D721Med (cell line): ENCODE measurements at regions not wholly inside any gene's neighbourhood (a gene's known extent, or its start where the extent isn't known, plus 50 kb on each side); places are given as distances from the start of the nearest gene placed in this dataset.

Source experiments
- DNase-seq: peaks from one replicate; pipeline ENCODE4 v3.0.0; 2011; ENCODE audit warnings: low spot score; ENCODE audit not compliant: insufficient read length
- FAIRE-seq: peaks from 2 replicates; lab custom pipeline; 2011; peaks lifted over from hg19 to GRCh38; lab: Jason Lieb, UNC
- TF ChIP-seq, protein P1 (sequence below): IDR thresholded peaks from 2 replicates; pipeline ENCODE4 v1.5.1; 2012; ENCODE audit warnings: mild to moderate bottlenecking, control low read depth; ENCODE audit not compliant: insufficient read depth; ENCODE audit errors: missing control alignments

DNA sequence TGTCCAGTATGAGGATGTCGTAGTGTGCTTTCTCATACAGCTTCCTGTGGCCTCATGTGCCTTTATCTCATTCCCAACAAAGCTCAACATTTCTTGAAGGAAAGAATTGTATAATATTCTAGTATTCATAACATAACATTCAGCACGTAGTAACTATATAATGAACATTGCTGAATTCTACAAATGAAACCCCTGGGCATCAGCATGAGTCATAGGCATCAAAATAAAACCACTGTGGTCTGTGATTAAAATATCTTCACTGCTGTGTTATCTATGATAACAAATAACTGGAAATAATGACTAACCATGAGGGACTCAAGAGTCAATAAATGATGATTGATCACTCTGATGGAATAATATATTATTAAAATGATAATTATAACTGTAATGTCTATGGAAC is 255.2 kb downstream of the EMP1 start:
- TF ChIP-seq, protein P1, sequence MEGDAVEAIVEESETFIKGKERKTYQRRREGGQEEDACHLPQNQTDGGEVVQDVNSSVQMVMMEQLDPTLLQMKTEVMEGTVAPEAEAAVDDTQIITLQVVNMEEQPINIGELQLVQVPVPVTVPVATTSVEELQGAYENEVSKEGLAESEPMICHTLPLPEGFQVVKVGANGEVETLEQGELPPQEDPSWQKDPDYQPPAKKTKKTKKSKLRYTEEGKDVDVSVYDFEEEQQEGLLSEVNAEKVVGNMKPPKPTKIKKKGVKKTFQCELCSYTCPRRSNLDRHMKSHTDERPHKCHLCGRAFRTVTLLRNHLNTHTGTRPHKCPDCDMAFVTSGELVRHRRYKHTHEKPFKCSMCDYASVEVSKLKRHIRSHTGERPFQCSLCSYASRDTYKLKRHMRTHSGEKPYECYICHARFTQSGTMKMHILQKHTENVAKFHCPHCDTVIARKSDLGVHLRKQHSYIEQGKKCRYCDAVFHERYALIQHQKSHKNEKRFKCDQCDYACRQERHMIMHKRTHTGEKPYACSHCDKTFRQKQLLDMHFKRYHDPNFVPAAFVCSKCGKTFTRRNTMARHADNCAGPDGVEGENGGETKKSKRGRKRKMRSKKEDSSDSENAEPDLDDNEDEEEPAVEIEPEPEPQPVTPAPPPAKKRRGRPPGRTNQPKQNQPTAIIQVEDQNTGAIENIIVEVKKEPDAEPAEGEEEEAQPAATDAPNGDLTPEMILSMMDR: no peak
- DNase-seq (no peak), FAIRE-seq (no peak)

DNA sequence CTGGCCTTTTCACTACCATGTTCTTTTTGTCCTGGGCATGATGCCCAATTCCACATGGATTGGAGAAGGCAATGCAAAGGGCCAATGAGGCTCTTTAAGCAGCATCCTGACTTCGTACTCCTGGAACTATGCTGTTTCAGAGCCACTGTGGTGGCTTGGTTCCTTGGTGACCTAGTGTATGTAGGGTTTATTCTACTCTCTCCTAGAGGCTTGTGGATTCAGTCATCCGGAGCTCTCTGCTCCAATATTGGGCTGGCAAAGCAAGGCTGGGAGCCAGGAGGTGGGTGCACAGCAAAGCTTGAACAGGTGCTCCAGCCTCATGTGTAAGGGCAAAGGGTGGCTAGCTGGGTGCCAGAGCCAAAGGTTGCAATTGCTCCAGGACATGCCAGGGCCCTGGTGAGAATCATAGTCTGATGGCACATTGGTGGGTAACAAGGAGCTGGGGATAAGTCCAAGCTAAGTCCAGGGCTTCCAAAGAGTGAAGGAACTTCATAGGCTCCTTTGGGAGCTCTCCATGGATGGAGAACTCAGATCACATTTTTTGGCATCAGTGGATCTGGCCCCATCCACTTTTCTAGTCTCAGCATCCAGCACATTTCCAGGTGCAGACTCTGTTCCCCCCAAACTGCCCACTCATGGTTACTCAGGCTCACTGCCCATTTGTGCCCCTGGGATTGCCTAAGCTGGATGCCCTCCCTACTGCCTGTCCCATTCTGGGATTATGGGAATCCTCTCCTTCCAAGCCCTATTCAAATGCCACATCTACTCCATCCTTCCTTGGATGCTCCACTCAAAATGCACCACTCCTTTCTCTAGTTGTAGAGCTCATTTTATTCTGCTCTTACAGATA is 253.9 kb downstream of the EMP1 start:
- FAIRE-seq: no peak
- TF ChIP-seq, protein P1: no peak
- no peak for DNase-seq

DNA sequence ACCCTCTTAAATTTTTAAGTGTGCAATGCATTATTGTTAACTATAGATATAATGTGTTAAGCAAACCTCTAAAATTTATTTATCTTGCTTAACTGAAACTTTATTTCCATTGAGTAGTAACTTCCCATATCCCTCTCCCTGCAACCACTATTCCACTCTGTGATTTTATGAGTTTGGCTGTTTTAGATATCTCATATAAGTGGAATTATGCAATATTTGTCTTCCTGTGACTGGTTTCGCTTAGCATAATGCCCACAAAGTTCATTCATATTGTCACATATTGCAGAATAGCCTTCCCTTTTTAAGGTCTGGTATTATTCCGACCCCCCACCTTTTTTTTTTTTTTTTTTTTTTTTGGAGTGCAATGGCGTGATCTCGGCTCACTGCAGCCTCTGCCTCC is 247.6 kb downstream of the EMP1 start:
- DNase-seq: no peak
- no peak for FAIRE-seq

DNA sequence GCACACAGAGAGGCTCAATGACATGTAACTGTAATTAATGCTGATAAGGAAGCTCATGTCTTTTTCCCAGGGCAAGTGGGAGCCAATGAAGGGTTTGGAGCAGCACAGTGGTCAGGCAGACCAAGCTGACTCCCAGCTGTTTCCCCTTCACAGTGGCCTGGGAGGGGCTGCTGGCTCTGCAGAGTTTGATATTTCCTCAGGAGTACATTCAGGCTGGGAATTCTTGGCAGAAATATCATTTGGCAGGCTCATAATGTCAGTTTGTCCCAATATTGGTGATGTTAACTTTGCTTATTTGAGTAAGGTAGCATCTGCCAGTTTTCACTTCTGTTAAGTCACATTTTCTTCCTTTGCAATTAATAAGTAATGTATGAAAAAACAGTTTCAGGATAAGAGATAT is 247.0 kb downstream of the EMP1 start:
- no peak for DNase-seq
- TF ChIP-seq, protein P1: no peak
- FAIRE-seq: no peak

More for the DNA sequence above, 247.6 kb downstream of the EMP1 start:
- TF ChIP-seq, protein P1: no peak

DNA sequence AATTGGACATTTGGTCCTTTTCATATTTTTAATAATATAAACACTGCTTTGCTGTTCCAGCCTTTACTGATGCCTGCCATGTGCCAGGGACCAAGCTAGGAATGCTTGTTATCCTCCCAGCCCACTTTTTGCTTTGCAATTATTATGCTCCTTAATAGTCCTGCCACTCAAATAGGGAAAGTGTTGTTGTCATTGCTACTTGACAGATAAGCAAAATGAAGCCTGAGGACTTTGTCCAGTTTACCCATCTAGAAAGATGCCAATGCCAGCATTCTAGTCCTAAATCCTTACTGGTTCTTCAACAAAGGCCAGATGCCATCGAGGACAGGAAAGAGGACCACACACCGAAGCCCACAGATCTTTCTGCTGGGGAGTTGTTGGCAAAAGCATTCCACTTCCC is 246.5 kb downstream of the EMP1 start:
- no peak for FAIRE-seq
- DNase-seq: no peak
- TF ChIP-seq, protein P1: no peak

DNA sequence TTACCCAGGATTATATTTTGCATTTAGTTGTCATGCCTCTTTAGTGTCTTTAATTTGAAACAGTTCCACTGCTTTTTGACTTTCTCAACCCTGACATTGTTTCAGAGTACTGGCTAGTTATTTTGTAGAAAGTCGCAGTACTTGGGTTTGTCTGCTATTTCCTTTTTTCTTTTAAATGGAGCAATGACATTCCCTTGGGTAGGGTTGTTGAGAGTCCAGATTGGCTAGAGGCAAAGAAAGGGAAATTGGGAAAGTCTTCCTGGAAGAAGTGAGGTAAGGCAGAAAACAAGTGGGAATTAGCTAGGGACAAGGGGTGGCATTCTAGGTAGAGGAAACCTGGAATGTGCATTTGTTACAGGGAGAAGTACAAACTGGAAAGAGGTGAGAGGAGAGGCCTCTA is 245.9 kb downstream of the EMP1 start:
- no peak for DNase-seq
- TF ChIP-seq, protein P1: no peak
- FAIRE-seq: no peak

DNA sequence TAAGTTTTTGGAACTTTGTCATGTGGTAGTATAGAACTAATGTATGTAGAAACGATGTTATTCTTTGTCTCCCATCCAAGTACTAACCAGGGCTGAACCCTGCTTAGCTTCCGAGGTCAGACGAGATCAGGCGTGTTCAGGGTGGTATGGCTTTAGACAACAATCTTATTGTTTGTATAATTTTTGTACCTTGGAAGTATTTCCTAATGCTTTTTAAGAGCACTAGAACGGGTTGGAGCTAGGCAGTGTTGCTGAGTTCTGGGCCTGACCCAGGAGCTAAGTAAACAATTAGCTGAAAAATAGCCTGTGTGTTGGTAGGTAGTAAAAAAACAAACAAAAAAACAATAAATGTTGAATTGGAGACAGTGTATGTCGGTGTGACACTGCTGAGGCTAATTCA is 244.3 kb downstream of the EMP1 start:
- TF ChIP-seq, protein P1: no peak
- FAIRE-seq: no peak
- DNase-seq: no peak
